ENCODE measurements at regions not wholly inside any gene's neighbourhood (a gene's known extent, or its start where the extent isn't known, plus 50 kb on each side); places are given as distances from the start of the nearest gene placed in this dataset.

GRCh38 chr1:234985516-234986294 is 142.9 kb downstream of the TOMM20 start:
- Histone ChIP-seq H3K4me2 (ENCODE audit: low read length) (no peak overlapping the region), H3K4me3 (ENCODE audit: low read length) (no peak overlapping the region), H3K9me2 (ENCODE audit: insufficient read depth, low read length) (no peaks in the 10 kb centered on the region), H3K27ac (ENCODE audit: low read length) (no peak overlapping the region), H2AFZ (ENCODE audit: low read depth, low read length) (no peak overlapping the region), H3F3A (ENCODE audit: insufficient read depth, low read length, poor library complexity, severe bottlenecking) (no peaks in the 10 kb centered on the region), H3K9me3 (ENCODE audit: low read length) (no peaks in the 10 kb centered on the region), H3K9ac (ENCODE audit: low read length) (no peak overlapping the region), H4K20me1 (ENCODE audit: insufficient read depth) (no peaks in the 10 kb centered on the region), H3K27me3 (ENCODE audit: insufficient read depth, low read depth, low read length) (no peaks in the 10 kb centered on the region), H3K36me3 (ENCODE audit: insufficient read depth, low read length) (no peaks in the 10 kb centered on the region), H3K79me2 (replicated peaks; ENCODE audit: insufficient read depth, low read length) (no peaks in the 10 kb centered on the region)
- no peak for TF ChIP-seq MXI1 (conservative IDR thresholded peaks at IDR 0.05; ENCODE audit: poor library complexity, severe bottlenecking)
- TF ChIP-seq CTCF (IDR thresholded peaks at IDR 0.05; ENCODE audit: poor library complexity, severe bottlenecking) = no peak
- TF ChIP-seq EP300 (conservative IDR thresholded peaks at IDR 0.05; ENCODE audit: poor library complexity, severe bottlenecking) = no peak
- TF ChIP-seq REST (IDR thresholded peaks at IDR 0.05; ENCODE audit: borderline replicate concordance) = no peak
- no peak for TF ChIP-seq TAF1 (IDR thresholded peaks at IDR 0.05; ENCODE audit: low read depth)
- no peak for TF ChIP-seq POLR2AphosphoS5 (IDR thresholded peaks at IDR 0.05)
- TF ChIP-seq RAD21 (conservative IDR thresholded peaks at IDR 0.05) = no peak
- no peak for TF ChIP-seq SMC3 (conservative IDR thresholded peaks at IDR 0.05; ENCODE audit: poor library complexity)
- no peak for TF ChIP-seq EZH2 (IDR thresholded peaks at IDR 0.05; ENCODE audit: borderline replicate concordance, insufficient read depth, low read length, poor library complexity, severe bottlenecking)

GRCh38 chr1:234985007-234985370 is 143.6 kb downstream of the TOMM20 start:
- Histone ChIP-seq H3K9me3 (ENCODE audit: low read length) (no peaks in the 10 kb centered on the region), H3K4me2 (ENCODE audit: low read length) (no peak overlapping the region), H3K36me3 (ENCODE audit: insufficient read depth, low read length) (no peaks in the 10 kb centered on the region), H3K27ac (ENCODE audit: low read length) (no peak overlapping the region), H3K9ac (ENCODE audit: low read length) (no peak overlapping the region), H4K20me1 (ENCODE audit: insufficient read depth) (no peaks in the 10 kb centered on the region), H2AFZ (ENCODE audit: low read depth, low read length) (no peak overlapping the region), H3K79me2 (replicated peaks; ENCODE audit: insufficient read depth, low read length) (no peaks in the 10 kb centered on the region), H3K9me2 (ENCODE audit: insufficient read depth, low read length) (no peaks in the 10 kb centered on the region), H3K27me3 (ENCODE audit: insufficient read depth, low read depth, low read length) (no peaks in the 10 kb centered on the region), H3F3A (ENCODE audit: insufficient read depth, low read length, poor library complexity, severe bottlenecking) (no peaks in the 10 kb centered on the region), H3K4me3 (ENCODE audit: low read length) (no peak overlapping the region)
- TF ChIP-seq MXI1 (conservative IDR thresholded peaks at IDR 0.05; ENCODE audit: poor library complexity, severe bottlenecking) = no peak
- no peak for TF ChIP-seq SMC3 (conservative IDR thresholded peaks at IDR 0.05; ENCODE audit: poor library complexity)
- TF ChIP-seq POLR2AphosphoS5 (IDR thresholded peaks at IDR 0.05) = no peak
- TF ChIP-seq TAF1 (IDR thresholded peaks at IDR 0.05; ENCODE audit: low read depth) = no peak
- TF ChIP-seq CTCF (IDR thresholded peaks at IDR 0.05; ENCODE audit: poor library complexity, severe bottlenecking) = no peak
- TF ChIP-seq EZH2 (IDR thresholded peaks at IDR 0.05; ENCODE audit: borderline replicate concordance, insufficient read depth, low read length, poor library complexity, severe bottlenecking) = no peak

Measured in neural cell (in vitro differentiated cells).